ENCODE measurements at regions not wholly inside any gene's neighbourhood (a gene's known extent, or its start where the extent isn't known, plus 50 kb on each side); places are given as distances from the start of the nearest gene placed in this dataset.

DNA sequence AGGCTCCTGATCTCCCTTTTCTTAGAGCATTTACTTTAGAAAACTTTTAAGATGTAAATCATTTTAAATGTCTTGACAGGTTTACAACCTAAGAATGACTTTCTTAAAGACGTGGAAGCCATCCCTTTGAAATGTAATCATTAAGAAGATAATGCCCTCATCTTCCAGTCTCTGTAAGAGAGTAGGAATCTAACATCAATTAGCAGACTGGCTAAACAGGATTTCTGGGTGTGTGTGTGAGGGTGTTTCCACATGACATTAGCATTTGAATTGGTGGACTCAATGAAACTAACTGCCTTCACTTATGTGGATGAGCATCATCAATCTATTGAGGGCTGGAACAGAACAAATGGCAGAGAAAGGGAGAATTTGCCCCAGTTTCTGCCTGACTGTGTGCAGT is 329.5 kb downstream of the RPL10L start:
- Histone ChIP-seq H3K4me2 (ENCODE audit: insufficient read depth, low read length) (no peak overlapping the region), H3K9me3 (ENCODE audit: insufficient read depth, low read length, severe bottlenecking) (no peaks in the 10 kb centered on the region), H3K79me2 (ENCODE audit: insufficient read depth, low read length) (no peaks in the 10 kb centered on the region), H4K20me1 (ENCODE audit: insufficient read depth, low read length) (no peaks in the 10 kb centered on the region), H2AFZ (ENCODE audit: low read depth, low read length) (no peak overlapping the region), H3K27me3 (ENCODE audit: insufficient read depth, low read length, poor library complexity) (no peaks in the 10 kb centered on the region), H3K27ac (ENCODE audit: low read length) (no peak overlapping the region), H3K36me3 (ENCODE audit: insufficient read depth, low read length) (no peaks in the 10 kb centered on the region), H3K9ac (ENCODE audit: low read depth, low read length) (no peak overlapping the region), H3K4me1 (ENCODE audit: insufficient read depth, low read length) (no peaks in the 10 kb centered on the region), H3K4me3 (ENCODE audit: low read depth in 1 of 2, low read length in 2 of 2) (no peak overlapping the region)
- ATAC-seq (ENCODE audit: insufficient read depth, low read depth) = no peak
- DNase-seq = no peak
- no peak for TF ChIP-seq EZH2 (IDR thresholded peaks at IDR 0.05; ENCODE audit: borderline replicate concordance, low read depth, low read length, severe bottlenecking)
- TF ChIP-seq, protein P1, sequence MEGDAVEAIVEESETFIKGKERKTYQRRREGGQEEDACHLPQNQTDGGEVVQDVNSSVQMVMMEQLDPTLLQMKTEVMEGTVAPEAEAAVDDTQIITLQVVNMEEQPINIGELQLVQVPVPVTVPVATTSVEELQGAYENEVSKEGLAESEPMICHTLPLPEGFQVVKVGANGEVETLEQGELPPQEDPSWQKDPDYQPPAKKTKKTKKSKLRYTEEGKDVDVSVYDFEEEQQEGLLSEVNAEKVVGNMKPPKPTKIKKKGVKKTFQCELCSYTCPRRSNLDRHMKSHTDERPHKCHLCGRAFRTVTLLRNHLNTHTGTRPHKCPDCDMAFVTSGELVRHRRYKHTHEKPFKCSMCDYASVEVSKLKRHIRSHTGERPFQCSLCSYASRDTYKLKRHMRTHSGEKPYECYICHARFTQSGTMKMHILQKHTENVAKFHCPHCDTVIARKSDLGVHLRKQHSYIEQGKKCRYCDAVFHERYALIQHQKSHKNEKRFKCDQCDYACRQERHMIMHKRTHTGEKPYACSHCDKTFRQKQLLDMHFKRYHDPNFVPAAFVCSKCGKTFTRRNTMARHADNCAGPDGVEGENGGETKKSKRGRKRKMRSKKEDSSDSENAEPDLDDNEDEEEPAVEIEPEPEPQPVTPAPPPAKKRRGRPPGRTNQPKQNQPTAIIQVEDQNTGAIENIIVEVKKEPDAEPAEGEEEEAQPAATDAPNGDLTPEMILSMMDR (IDR thresholded peaks at IDR 0.05; ENCODE audit: borderline replicate concordance, extremely low read depth, low read length, poor library complexity, severe bottlenecking) = no peak

DNA sequence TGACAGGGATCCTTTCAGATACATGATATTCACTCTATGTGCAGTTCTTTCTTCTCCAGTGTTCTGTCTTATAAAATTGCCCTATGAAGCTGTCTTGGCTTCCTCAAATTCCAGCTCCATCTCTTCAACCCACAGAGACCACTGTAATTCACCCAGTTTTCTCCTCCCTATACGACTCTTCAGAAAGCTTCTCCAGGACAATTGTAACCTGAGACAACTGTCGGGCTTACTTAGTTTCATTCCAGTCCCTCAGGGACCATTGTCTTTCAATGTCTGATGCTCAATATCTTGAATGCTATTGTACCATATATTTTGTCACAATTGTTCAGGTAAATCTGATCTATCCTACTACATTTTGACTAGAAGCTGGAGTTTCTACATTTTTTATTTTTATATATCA is 345.3 kb downstream of the RPL10L start:
- Histone ChIP-seq H3K27me3 (ENCODE audit: insufficient read depth, low read length, poor library complexity) (no peaks in the 10 kb centered on the region), H3K27ac (ENCODE audit: low read length) (no peak overlapping the region), H3K36me3 (ENCODE audit: insufficient read depth, low read length) (no peaks in the 10 kb centered on the region), H3K9ac (ENCODE audit: low read depth, low read length) (no peak overlapping the region), H3K4me3 (ENCODE audit: low read depth in 1 of 2, low read length in 2 of 2) (no peak overlapping the region), H3K9me3 (ENCODE audit: insufficient read depth, low read length, severe bottlenecking) (no peaks in the 10 kb centered on the region), H3K4me2 (ENCODE audit: insufficient read depth, low read length) (no peak overlapping the region), H4K20me1 (ENCODE audit: insufficient read depth, low read length) (no peaks in the 10 kb centered on the region), H3K4me1 (ENCODE audit: insufficient read depth, low read length) (no peaks in the 10 kb centered on the region), H3K79me2 (ENCODE audit: insufficient read depth, low read length) (no peaks in the 10 kb centered on the region), H2AFZ (ENCODE audit: low read depth, low read length) (no peak overlapping the region)
- TF ChIP-seq, protein P1 (IDR thresholded peaks at IDR 0.05; ENCODE audit: borderline replicate concordance, extremely low read depth, low read length, poor library complexity, severe bottlenecking) = no peak
- TF ChIP-seq EZH2 (IDR thresholded peaks at IDR 0.05; ENCODE audit: borderline replicate concordance, low read depth, low read length, severe bottlenecking) = no peak
- ATAC-seq (ENCODE audit: insufficient read depth, low read depth) (no peak), DNase-seq (no peak)

DNA sequence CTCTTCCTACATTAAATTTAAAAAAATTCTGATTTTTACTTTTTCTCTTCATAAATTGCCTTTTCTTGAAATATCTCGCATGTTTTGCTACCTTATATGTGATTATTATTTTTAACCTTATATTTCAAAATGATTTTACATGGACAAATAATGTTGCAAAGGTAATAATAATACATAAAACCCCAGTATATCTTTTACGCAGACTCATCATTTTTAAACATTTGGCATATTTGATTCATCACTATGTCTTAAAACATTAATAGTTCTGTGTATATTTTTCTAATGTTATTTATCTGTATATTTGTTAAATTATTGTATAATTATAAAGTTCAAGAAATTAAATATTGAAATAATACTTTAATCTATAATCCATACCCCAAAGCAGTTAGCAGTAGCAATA is 350.8 kb downstream of the RPL10L start:
- Histone ChIP-seq H3K9me3 (ENCODE audit: insufficient read depth, low read length, severe bottlenecking) (no peaks in the 10 kb centered on the region), H4K20me1 (ENCODE audit: insufficient read depth, low read length) (no peaks in the 10 kb centered on the region), H2AFZ (ENCODE audit: low read depth, low read length) (no peak overlapping the region), H3K36me3 (ENCODE audit: insufficient read depth, low read length) (no peaks in the 10 kb centered on the region), H3K4me3 (ENCODE audit: low read depth in 1 of 2, low read length in 2 of 2) (no peak overlapping the region), H3K4me1 (ENCODE audit: insufficient read depth, low read length) (no peaks in the 10 kb centered on the region), H3K27me3 (ENCODE audit: insufficient read depth, low read length, poor library complexity) (no peaks in the 10 kb centered on the region), H3K9ac (ENCODE audit: low read depth, low read length) (no peak overlapping the region), H3K27ac (ENCODE audit: low read length) (no peak overlapping the region), H3K4me2 (ENCODE audit: insufficient read depth, low read length) (no peak overlapping the region), H3K79me2 (ENCODE audit: insufficient read depth, low read length) (no peaks in the 10 kb centered on the region)
- TF ChIP-seq EZH2 (IDR thresholded peaks at IDR 0.05; ENCODE audit: borderline replicate concordance, low read depth, low read length, severe bottlenecking) = no peak
- TF ChIP-seq, protein P1 (IDR thresholded peaks at IDR 0.05; ENCODE audit: borderline replicate concordance, extremely low read depth, low read length, poor library complexity, severe bottlenecking) = no peak
- DNase-seq (no peak), ATAC-seq (ENCODE audit: insufficient read depth, low read depth) (no peak)

DNA sequence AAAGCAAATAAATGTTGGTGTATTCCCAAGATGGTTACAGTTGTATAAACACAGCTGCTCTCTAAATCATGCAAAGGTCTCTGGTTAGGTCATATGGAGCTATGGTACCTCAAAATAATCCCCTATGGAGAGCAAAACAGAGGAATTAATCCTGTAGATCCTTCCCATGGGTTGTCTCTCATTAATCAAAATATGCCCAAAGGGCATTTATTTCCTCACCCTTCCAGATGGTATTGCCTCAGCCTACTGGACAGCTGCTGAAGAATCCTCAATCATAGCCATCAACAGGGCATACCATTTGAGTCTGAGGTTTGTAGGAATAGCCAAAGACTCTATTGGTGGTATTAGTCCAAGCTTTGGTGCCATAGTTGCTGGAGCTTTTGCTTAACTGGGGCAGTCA is 360.9 kb downstream of the RPL10L start:
- no peaks in the 10 kb centered on the region for H3K9me3 ChIP-seq (ENCODE audit: insufficient read depth, low read length, severe bottlenecking)
- TF ChIP-seq, protein P1 (IDR thresholded peaks at IDR 0.05; ENCODE audit: borderline replicate concordance, extremely low read depth, low read length, poor library complexity, severe bottlenecking) = no peak
- TF ChIP-seq EZH2 (IDR thresholded peaks at IDR 0.05; ENCODE audit: borderline replicate concordance, low read depth, low read length, severe bottlenecking) = no peak
- no peak overlapping the region for H3K4me2 ChIP-seq (ENCODE audit: insufficient read depth, low read length)
- DNase-seq (no peak), ATAC-seq (ENCODE audit: insufficient read depth, low read depth) (no peak)
- H3K27ac ChIP-seq (ENCODE audit: low read length) = no peak overlapping the region
- H3K27me3 ChIP-seq (ENCODE audit: insufficient read depth, low read length, poor library complexity) = no peaks in the 10 kb centered on the region
- H4K20me1 ChIP-seq (ENCODE audit: insufficient read depth, low read length) = no peaks in the 10 kb centered on the region
- no peaks in the 10 kb centered on the region for H3K36me3 ChIP-seq (ENCODE audit: insufficient read depth, low read length)
- H3K9ac ChIP-seq (ENCODE audit: low read depth, low read length) = no peak overlapping the region
- no peaks in the 10 kb centered on the region for H3K79me2 ChIP-seq (ENCODE audit: insufficient read depth, low read length)
- H2AFZ ChIP-seq (ENCODE audit: low read depth, low read length) = no peak overlapping the region
- no peaks in the 10 kb centered on the region for H3K4me1 ChIP-seq (ENCODE audit: insufficient read depth, low read length)
- H3K4me3 ChIP-seq (ENCODE audit: low read depth in 1 of 2, low read length in 2 of 2) = no peak overlapping the region
